ENCODE measurements at regions not wholly inside any gene's neighbourhood (a gene's known extent, or its start where the extent isn't known, plus 50 kb on each side); places are given as distances from the start of the nearest gene placed in this dataset.
"Not testable (repeated sequence)": the region's sequence is repeated elsewhere in the genome, so short reads cannot be mapped to it uniquely, and the experiment has no call there.

DNA sequence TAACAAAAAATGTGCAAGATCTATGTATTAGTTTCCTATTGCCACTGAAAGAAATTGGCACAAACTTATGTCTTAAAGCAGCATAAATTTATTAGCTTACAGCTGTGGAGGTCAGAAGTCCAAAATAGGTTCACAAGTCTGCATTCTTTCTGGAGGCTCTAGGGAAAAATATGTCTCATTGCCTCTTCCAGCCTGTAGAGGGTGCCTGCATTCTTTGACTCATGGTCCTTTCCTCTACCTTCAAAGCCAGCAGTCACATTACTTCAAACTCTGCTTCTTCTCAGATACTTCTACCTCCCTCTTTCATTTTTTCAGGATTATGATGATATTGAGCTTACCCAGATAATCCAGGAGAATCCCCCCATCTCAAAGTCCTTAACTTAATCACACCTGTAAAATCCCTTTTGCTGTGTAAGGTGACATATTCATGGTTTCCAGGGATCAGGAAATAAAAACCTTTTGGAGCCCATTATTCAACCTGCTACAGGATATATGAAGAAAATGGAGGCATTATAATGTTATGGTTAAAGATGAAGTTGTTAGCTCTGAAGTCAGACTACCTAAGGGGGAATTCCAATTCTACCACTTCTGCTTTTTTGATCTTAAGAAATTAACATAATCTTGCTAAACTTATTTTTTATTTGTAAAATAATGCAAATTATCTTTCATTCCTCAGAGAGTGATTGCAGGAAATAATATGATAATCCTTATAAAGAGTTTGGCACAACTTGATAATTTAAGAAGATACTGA lies 686.2 kb downstream of the PRIM2 start:
- TF ChIP-seq HNF4A (CRISPR knock-in tag; IDR thresholded peaks at IDR 0.05) (peak; percentile 40; the same call in 1 of the 2 replicates), RAD21 (CRISPR knock-in tag; IDR thresholded peaks at IDR 0.05) (peak; percentile 32; the same call in 1 of the 2 replicates), HNF4G (IDR thresholded peaks at IDR 0.05; ENCODE audit: borderline replicate concordance, low read depth, low read length) (peak; percentile 37; the same call in 1 of the 2 replicates), STAG1 (CRISPR knock-in tag; IDR thresholded peaks at IDR 0.05) (peak; percentile 65), SMC3 (IDR thresholded peaks at IDR 0.05; ENCODE audit: low read length) (peak; percentile 25; the same call in 1 of the 2 replicates)
- TF ChIP-seq, protein P1, sequence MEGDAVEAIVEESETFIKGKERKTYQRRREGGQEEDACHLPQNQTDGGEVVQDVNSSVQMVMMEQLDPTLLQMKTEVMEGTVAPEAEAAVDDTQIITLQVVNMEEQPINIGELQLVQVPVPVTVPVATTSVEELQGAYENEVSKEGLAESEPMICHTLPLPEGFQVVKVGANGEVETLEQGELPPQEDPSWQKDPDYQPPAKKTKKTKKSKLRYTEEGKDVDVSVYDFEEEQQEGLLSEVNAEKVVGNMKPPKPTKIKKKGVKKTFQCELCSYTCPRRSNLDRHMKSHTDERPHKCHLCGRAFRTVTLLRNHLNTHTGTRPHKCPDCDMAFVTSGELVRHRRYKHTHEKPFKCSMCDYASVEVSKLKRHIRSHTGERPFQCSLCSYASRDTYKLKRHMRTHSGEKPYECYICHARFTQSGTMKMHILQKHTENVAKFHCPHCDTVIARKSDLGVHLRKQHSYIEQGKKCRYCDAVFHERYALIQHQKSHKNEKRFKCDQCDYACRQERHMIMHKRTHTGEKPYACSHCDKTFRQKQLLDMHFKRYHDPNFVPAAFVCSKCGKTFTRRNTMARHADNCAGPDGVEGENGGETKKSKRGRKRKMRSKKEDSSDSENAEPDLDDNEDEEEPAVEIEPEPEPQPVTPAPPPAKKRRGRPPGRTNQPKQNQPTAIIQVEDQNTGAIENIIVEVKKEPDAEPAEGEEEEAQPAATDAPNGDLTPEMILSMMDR (CRISPR knock-in tag; IDR thresholded peaks at IDR 0.05) = peak; percentile 74
- H3K4me2 ChIP-seq (ENCODE audit: low read depth, low read length); H2AFZ ChIP-seq (ENCODE audit: low read length); H3K27me3 ChIP-seq (ENCODE audit: control insufficient read depth in 1 of 2, insufficient read depth in 2 of 2, low read length in 2 of 2); POLR2A ChIA-PET; H4K20me1 ChIP-seq (ENCODE audit: insufficient read depth, low read length); H3K9ac ChIP-seq (ENCODE audit: insufficient read depth, low read depth, low read length); in situ Hi-C loops (cut with HindIII; ENCODE audit: extremely low pct_ligation_motif_present, low pct_unique_long_range_greater_than_20kb); H3K27ac ChIP-seq (ENCODE audit: extremely low read length, insufficient read depth, low read length); BruUV-seq (replicated peaks); CTCF ChIA-PET (ENCODE audit: low intra/inter-chr PET ratio, low total read pairs); H3K36me3 ChIP-seq (replicated peaks in 1 of 2; ENCODE audit: control insufficient read depth in 1 of 2, insufficient read depth in 2 of 2, low read length in 2 of 2); H3K79me2 ChIP-seq (ENCODE audit: insufficient read depth, low read length); H3K4me1 ChIP-seq (ENCODE audit: insufficient read depth, low read length); H3K4me3 ChIP-seq (replicated peaks in 1 of 3; ENCODE audit: insufficient read depth in 1 of 3, low read depth in 2 of 3, low read length in 3 of 3); intact Hi-C loops (cut with micrococcal nuclease; ENCODE audit: unreplicated experiment); TF ChIP-seq HNF4G (CRISPR knock-in tag; IDR thresholded peaks at IDR 0.05; ENCODE audit: borderline replicate concordance, low read depth): not testable (repeated sequence)
- H3K9me3 ChIP-seq (ENCODE audit: low read length) = peaks cover 14% of the 10 kb centered on the region
- ATAC-seq (peak; percentile 98), DNase-seq (ENCODE audit: low spot score) (peak; percentile 56), FAIRE-seq (peak; percentile 96)

Data from HepG2 (cell line).